PC-3 (cell line): ENCODE measurements at regions not wholly inside any gene's neighbourhood (a gene's known extent, or its start where the extent isn't known, plus 50 kb on each side); places are given as distances from the start of the nearest gene placed in this dataset.

Experiments
- ATAC-seq: fragments of 200-7000 bp; cut with Tn5 transposase; 2 replicates; pipeline ENCODE4 v1.9.1; 2020; ENCODE audit warnings: mild to moderate bottlenecking, moderate library complexity
- BruUV-seq: library from RNA; stranded (reverse); fragments of 400-500 nt; replicated peaks from 2 replicates; lab custom pipeline; 2021; lab: Mats Ljungman, UMichigan
- CTCF ChIA-PET: fragments of 300-600 bp; sonication (Branson Sonifier 250); formaldehyde crosslinking; loops from one replicate; lab custom pipeline; 2022; ENCODE audit warnings: antibody characterized with exemption; lab: Charles Lee
- POLR2A ChIA-PET: fragments of 300-600 bp; sonication (Branson Sonifier 250); formaldehyde crosslinking; loops from one replicate; lab custom pipeline; 2022; ENCODE audit warnings: antibody characterized with exemption; ENCODE audit not compliant: unreplicated experiment; lab: Charles Lee
- DNase-seq: peaks from one replicate; pipeline ENCODE4 v3.0.0-alpha.2; 2015
- H2AFZ ChIP-seq: fragments of 300-600 bp; sonication (generic); 2 replicates; pipeline ENCODE4 v1.6.0; 2016; ENCODE audit warnings: antibody characterized with exemption, low read length
- H3F3A ChIP-seq: fragments of 300-600 bp; sonication (generic); one replicate; pipeline ENCODE4 v1.6.0; 2017; ENCODE audit warnings: antibody characterized with exemption, low read length, control low read depth, mild to moderate bottlenecking; ENCODE audit not compliant: unreplicated experiment
- H3K27ac ChIP-seq: fragments of 300-600 bp; sonication (generic); 2 replicates; pipeline ENCODE4 v1.5.1; 2016; ENCODE audit warnings: mild to moderate bottlenecking, low read length
- H3K27me3 ChIP-seq: fragments of 300-600 bp; sonication (generic); 2 replicates; pipeline ENCODE4 v1.6.1; 2016; ENCODE audit warnings: low read length, mixed read lengths
- H3K36me3 ChIP-seq: fragments of 300-600 bp; sonication (generic); 2 replicates; pipeline ENCODE4 v1.6.1; 2016; ENCODE audit warnings: low read depth, mixed run types, low read length, mixed read lengths
- H3K4me1 ChIP-seq: fragments of 300-600 bp; sonication (generic); 2 replicates; pipeline ENCODE4 v1.5.1; 2016; ENCODE audit warnings: low read length; ENCODE audit not compliant: insufficient read depth
- H3K4me2 ChIP-seq: fragments of 300-600 bp; sonication (generic); 2 replicates; pipeline ENCODE4 v1.6.0; 2016; ENCODE audit warnings: low read length
- H3K4me3 ChIP-seq: fragments of 300-600 bp; sonication (generic); 2 replicates; pipeline ENCODE4 v1.5.1; 2016; ENCODE audit warnings: mild to moderate bottlenecking, low read length, mixed read lengths
- H3K79me2 ChIP-seq: fragments of 300-600 bp; sonication (generic); 2 replicates; pipeline ENCODE4 v1.6.1; 2017; ENCODE audit warnings: low read length, mixed read lengths
- H3K9ac ChIP-seq: fragments of 300-600 bp; sonication (generic); 2 replicates; pipeline ENCODE4 v1.6.0; 2016; ENCODE audit warnings: mild to moderate bottlenecking, low read length
- H3K9me2 ChIP-seq: fragments of 300-600 bp; sonication (generic); replicated peaks from 2 replicates; pipeline ENCODE4 v1.6.1; 2016; ENCODE audit warnings: mixed run types, low read length, mixed read lengths
- H3K9me3 ChIP-seq: fragments of 300-600 bp; sonication (generic); 2 replicates; pipeline ENCODE4 v1.6.1; 2016; ENCODE audit warnings: low read length, mixed read lengths
- H4K20me1 ChIP-seq: fragments of 300-600 bp; sonication (generic); 2 replicates; pipeline ENCODE4 v1.6.1; 2016; ENCODE audit warnings: low read length, mixed read lengths
- CTCF ChIP-seq: fragments of 300-600 bp; sonication (generic); conservative IDR thresholded peaks from 2 replicates; pipeline ENCODE4 v1.5.1; 2017; ENCODE audit warnings: antibody characterized with exemption, low read depth, mild to moderate bottlenecking, low read length
- EZH2 ChIP-seq: fragments of 300-600 bp; sonication (generic); IDR thresholded peaks from one replicate; pipeline ENCODE4 v1.6.1; 2017; ENCODE audit warnings: antibody characterized with exemption, mild to moderate bottlenecking, low read length; ENCODE audit not compliant: unreplicated experiment
- EZH2phosphoT487 ChIP-seq: fragments of 300-600 bp; sonication (generic); IDR thresholded peaks from 2 replicates; pipeline ENCODE4 v1.6.1; 2018; ENCODE audit warnings: mild to moderate bottlenecking, antibody characterized with exemption, low read length, borderline replicate concordance
- intact Hi-C: fragments of 100-400 bp; cut with micrococcal nuclease; formaldehyde crosslinking; loops from 2 replicates; pipeline ENCODE4 v1.9.0; 2023

GRCh38 chr18:78596794-78597345 is 382.7 kb upstream of the SALL3 start:
- intact Hi-C loops, result no loop called here
- ChIA-PET POLR2A (no interaction called here), CTCF (no interaction called here)
- Histone ChIP-seq H3K4me2 (no peak overlapping the region), H3K27me3 (peaks cover under 1% of the 10 kb centered on the region), H3K4me1 (no peaks in the 10 kb centered on the region), H3K27ac (no peak overlapping the region), H3K36me3 (no peaks in the 10 kb centered on the region), H2AFZ (no peak overlapping the region), H3K9me2 (no peaks in the 10 kb centered on the region), H3K9me3 (no peaks in the 10 kb centered on the region), H3K9ac (no peak overlapping the region), H3K79me2 (no peaks in the 10 kb centered on the region), H3K4me3 (no peak overlapping the region), H4K20me1 (no peaks in the 10 kb centered on the region), H3F3A (no peaks in the 10 kb centered on the region)
- DNase-seq, result no peak
- no TSS peak for BruUV-seq
- no peak for ATAC-seq
- TF ChIP-seq CTCF (no peak), EZH2 (no peak), EZH2phosphoT487 (no peak)

- ATAC-seq (no peak), DNase-seq (no peak)
- Histone ChIP-seq H4K20me1 (no peaks in the 10 kb centered on the region), H3K27ac (no peak overlapping the region), H3K9ac (no peak overlapping the region), H3K4me1 (no peaks in the 10 kb centered on the region), H3K27me3 (peaks cover 40% of the 10 kb centered on the region), H3K4me3 (no peak overlapping the region), H3K9me2 (no peaks in the 10 kb centered on the region), H3F3A (no peaks in the 10 kb centered on the region), H2AFZ (no peak overlapping the region), H3K79me2 (no peaks in the 10 kb centered on the region), H3K4me2 (no peak overlapping the region), H3K36me3 (no peaks in the 10 kb centered on the region), H3K9me3 (no peaks in the 10 kb centered on the region)
- ChIA-PET POLR2A (no interaction called here), CTCF (no interaction called here)
- BruUV-seq, result no TSS peak
- intact Hi-C loops, result no loop called here
- TF ChIP-seq CTCF (no peak), EZH2phosphoT487 (no peak), EZH2 (no peak)
Observed at GRCh38 chr18:78601349-78601748, 378.3 kb upstream of the SALL3 start.

GRCh38 chr18:78601923-78602322 is 377.7 kb upstream of the SALL3 start:
- H2AFZ ChIP-seq, result no peak overlapping the region
- no peak overlapping the region for H3K27ac ChIP-seq
- H4K20me1 ChIP-seq, result no peaks in the 10 kb centered on the region
- POLR2A ChIA-PET, result no interaction called here
- H3F3A ChIP-seq, result no peaks in the 10 kb centered on the region
- CTCF ChIA-PET, result no interaction called here
- H3K4me1 ChIP-seq, result no peaks in the 10 kb centered on the region
- no peaks in the 10 kb centered on the region for H3K9me2 ChIP-seq
- intact Hi-C loops, result no loop called here
- no peak overlapping the region for H3K4me2 ChIP-seq
- H3K4me3 ChIP-seq, result no peak overlapping the region
- no TSS peak for BruUV-seq
- no peak overlapping the region for H3K9ac ChIP-seq
- no peak for DNase-seq
- H3K36me3 ChIP-seq, result no peaks in the 10 kb centered on the region
- H3K9me3 ChIP-seq, result no peaks in the 10 kb centered on the region
- H3K79me2 ChIP-seq, result no peaks in the 10 kb centered on the region
- no peak for TF ChIP-seq EZH2phosphoT487
- no peak for TF ChIP-seq CTCF
- TF ChIP-seq EZH2, result no peak
- ATAC-seq, result no peak
- peaks cover 41% of the 10 kb centered on the region for H3K27me3 ChIP-seq
